Esophagus squamous epithelium (tissue), 4 donors: ENCODE measurements at regions not wholly inside any gene's neighbourhood (a gene's known extent, or its start where the extent isn't known, plus 50 kb on each side); places are given as distances from the start of the nearest gene placed in this dataset.
"Not testable (repeated sequence)": the region's sequence is repeated elsewhere in the genome, so short reads cannot be mapped to it uniquely, and the experiment has no call there.

ENCODE experiments used
- CTCF ChIP-seq, 6 experiments: fragments of 450-650 bp in 4 of 6; fragments of 200-600 bp in 2 of 6; sonication (generic) in 2 of 6; IDR thresholded peaks; one replicate each; pipeline ENCODE4 v1.5.1; 2016 to 2019; ENCODE audit warnings: antibody characterized with exemption in 6 of 6, mild to moderate bottlenecking in 4 of 6, moderate library complexity in 4 of 6
- POLR2A ChIP-seq, 4 donors: fragments of 450-650 bp; IDR thresholded peaks; one replicate each; pipeline ENCODE4 v1.6.1; 2017; ENCODE audit warnings: antibody characterized with exemption in 4 of 4, mild to moderate bottlenecking in 4 of 4, moderate library complexity in 3 of 4

DNA sequence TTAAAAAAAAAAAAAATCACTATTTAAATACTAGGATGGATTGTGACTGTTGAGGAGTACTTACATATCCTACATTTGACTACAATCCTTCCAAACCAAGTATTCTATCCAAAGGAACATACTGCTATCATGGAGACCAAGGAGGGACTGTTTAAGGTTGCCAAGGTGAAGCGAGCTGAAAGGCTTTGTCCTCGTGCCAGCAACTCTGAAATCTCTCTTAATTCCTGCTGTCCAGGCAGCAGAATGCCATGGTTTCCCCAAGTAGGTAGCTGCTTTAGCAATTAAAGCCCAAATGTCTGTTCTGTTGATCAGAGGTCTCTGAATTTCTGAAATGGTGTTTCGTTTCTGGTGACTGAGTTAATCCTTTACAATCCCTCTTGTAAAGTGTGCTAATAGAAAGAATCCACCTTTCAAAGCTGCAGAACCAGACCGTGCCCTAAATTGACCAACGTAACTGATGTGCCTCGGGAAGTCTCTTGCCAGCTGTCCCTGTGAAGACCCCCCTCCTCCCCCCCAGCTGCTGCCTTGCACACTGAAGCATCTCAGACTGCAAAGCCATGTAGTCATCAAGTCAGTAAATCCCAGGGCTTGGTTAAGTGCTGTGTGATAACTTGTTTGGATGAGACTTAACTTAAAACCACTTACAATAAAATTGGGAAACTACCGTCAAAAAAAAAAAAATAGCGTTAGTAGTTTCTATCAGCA is 210.9 kb downstream of the CYLC2 start:
- TF ChIP-seq CTCF, POLR2A (IDR thresholded peaks at IDR 0.05): not testable (repeated sequence)
